H1 (cell line): ENCODE measurements at regions not wholly inside any gene's neighbourhood (a gene's known extent, or its start where the extent isn't known, plus 50 kb on each side); places are given as distances from the start of the nearest gene placed in this dataset.

ENCODE experiments used
- CTCF ChIA-PET: fragments of 300-600 bp; sonication (Branson Sonifier 250); formaldehyde crosslinking; loops from one replicate; lab custom pipeline; 2021; ENCODE audit not compliant: partially characterized antibody; lab: Charles Lee
- POLR2A ChIA-PET: fragments of 300-600 bp; sonication (Branson Sonifier 250); formaldehyde crosslinking; loops from one replicate; lab custom pipeline; 2021; ENCODE audit warnings: inconsistent platforms; ENCODE audit not compliant: partially characterized antibody; lab: Charles Lee
- DNase-seq, 2 experiments: peaks; one replicate each; pipeline versions ENCODE4 v3.0.0 to v3.0.0-alpha.2; 2010 to 2022; ENCODE audit warnings: low spot score in 2 of 2, low read depth in 1 of 2, mixed read lengths in 1 of 2
- FAIRE-seq: peaks from 2 replicates; lab custom pipeline; 2011; peaks lifted over from hg19 to GRCh38; lab: Jason Lieb, UNC
- H2AFZ ChIP-seq: 2 replicates; pipeline ENCODE4 v1.8.1; 2012; ENCODE audit warnings: low read length, inconsistent platforms
- H2AK5ac ChIP-seq: 2 replicates; pipeline ENCODE4 v1.6.1; 2013; ENCODE audit warnings: low read depth, low read length
- H2BK120ac ChIP-seq: replicated peaks from 2 replicates; pipeline ENCODE3; 2013; ENCODE audit warnings: low read depth, low read length, inconsistent platforms
- H2BK12ac ChIP-seq: 2 replicates; pipeline ENCODE4 v1.6.1; 2013; ENCODE audit warnings: low read depth, low read length
- H2BK15ac ChIP-seq: 2 replicates; pipeline ENCODE4 v1.6.1; 2013; ENCODE audit warnings: low read length
- H2BK20ac ChIP-seq: 2 replicates; pipeline ENCODE4 v1.6.1; 2013; ENCODE audit warnings: low read length
- H2BK5ac ChIP-seq: 2 replicates; pipeline ENCODE4 v1.6.1; 2013; ENCODE audit warnings: low read depth, low read length
- H3K14ac ChIP-seq: 2 replicates; pipeline ENCODE4 v1.6.1; 2013; ENCODE audit warnings: inconsistent platforms; ENCODE audit not compliant: insufficient read length
- H3K18ac ChIP-seq: 2 replicates; pipeline ENCODE4 v1.6.1; 2013; ENCODE audit warnings: low read length; ENCODE audit errors: extremely low read depth
- H3K23ac ChIP-seq: 2 replicates; pipeline ENCODE4 v1.6.1; 2013; ENCODE audit warnings: inconsistent platforms; ENCODE audit not compliant: insufficient read length
- H3K23me2 ChIP-seq: 2 replicates; pipeline ENCODE4 v1.6.1; 2013; ENCODE audit warnings: low read depth, low read length
- H3K27ac ChIP-seq: 2 replicates; pipeline ENCODE4 v1.6.1; 2011; ENCODE audit warnings: low read depth, low read length, inconsistent platforms
- H3K27me3 ChIP-seq, 4 experiments: replicated peaks in 1 of 4; 1 replicate in 1 of 4; 2 replicates in 3 of 4; pipeline versions ENCODE4 v1.6.1 to v1.8.1; 2011 to 2013; ENCODE audit warnings: low read length in 3 of 4, mild to moderate bottlenecking in 3 of 4, inconsistent platforms in 2 of 4, mixed read lengths in 2 of 4, moderate library complexity in 1 of 4; ENCODE audit not compliant: control insufficient read depth in 3 of 4, insufficient read depth in 3 of 4; ENCODE audit errors: extremely low read depth in 1 of 4
- H3K36me3 ChIP-seq, 4 experiments: 2 replicates each; pipeline versions ENCODE4 v1.6.1 to v1.8.1; 2011 to 2013; ENCODE audit warnings: mild to moderate bottlenecking in 4 of 4, low read length in 3 of 4, moderate library complexity in 2 of 4, control low read depth in 1 of 4, inconsistent platforms in 1 of 4; ENCODE audit not compliant: insufficient read depth in 4 of 4, control insufficient read depth in 2 of 4
- H3K4ac ChIP-seq: replicated peaks from 2 replicates; pipeline ENCODE3; 2013; ENCODE audit warnings: low read length, low read depth, mixed read lengths, inconsistent platforms; ENCODE audit not compliant: insufficient read length
- H3K4me1 ChIP-seq, 4 experiments: replicated peaks in 1 of 4; 1 replicate in 1 of 4; 2 replicates in 3 of 4; pipeline versions ENCODE4 v1.6.1 to v1.8.1; 2011 to 2013; ENCODE audit warnings: low read length in 3 of 4, inconsistent platforms in 2 of 4, mixed read lengths in 1 of 4; ENCODE audit not compliant: insufficient read depth in 4 of 4, control insufficient read depth in 3 of 4
- H3K4me2 ChIP-seq, 2 experiments: 2 replicates each; pipeline versions ENCODE4 v1.6.1 to v1.8.1; 2011 to 2013; ENCODE audit warnings: low read depth in 2 of 2, low read length in 2 of 2, control low read depth in 1 of 2, inconsistent platforms in 1 of 2, mild to moderate bottlenecking in 1 of 2; ENCODE audit not compliant: insufficient read depth in 1 of 2
- H3K4me3 ChIP-seq, 4 experiments: fragments of 200-600, 300-600 bp in 1 of 4; sonication (generic), shearing (Covaris generic), sonication (Bioruptor Twin) in 1 of 4; 2 replicates each; pipeline versions ENCODE4 v1.5.1 to v1.8.1; 2011 to 2016; ENCODE audit warnings: low read length in 4 of 4, low read depth in 3 of 4, control low read depth in 2 of 4, inconsistent platforms in 2 of 4, mild to moderate bottlenecking in 2 of 4, mixed read lengths in 1 of 4, moderate library complexity in 1 of 4; ENCODE audit not compliant: insufficient read depth in 2 of 4; ENCODE audit errors: extremely low read depth in 1 of 4
- H3K56ac ChIP-seq: replicated peaks from 2 replicates; pipeline ENCODE3; 2013; ENCODE audit warnings: low read depth, mild to moderate bottlenecking, mixed read lengths, low read length, inconsistent platforms; ENCODE audit not compliant: insufficient read length
- H3K79me1 ChIP-seq: 2 replicates; pipeline ENCODE4 v1.6.1; 2013; ENCODE audit warnings: low read depth, low read length, control low read depth
- H3K79me2 ChIP-seq, 2 experiments: 2 replicates each; pipeline versions ENCODE4 v1.6.1 to v1.8.1; 2012 to 2013; ENCODE audit warnings: low read length in 2 of 2, mild to moderate bottlenecking in 2 of 2, inconsistent platforms in 1 of 2; ENCODE audit not compliant: insufficient read depth in 2 of 2, control insufficient read depth in 1 of 2
- H3K9ac ChIP-seq, 4 experiments: replicated peaks in 1 of 4; 1 replicate in 1 of 4; 2 replicates in 3 of 4; pipeline versions ENCODE4 v1.6.1 to v1.8.1; 2011 to 2013; ENCODE audit warnings: low read depth in 3 of 4, low read length in 3 of 4, control low read depth in 2 of 4, mild to moderate bottlenecking in 2 of 4, moderate library complexity in 2 of 4, inconsistent platforms in 1 of 4; ENCODE audit errors: extremely low read depth in 1 of 4
- H3K9me3 ChIP-seq, 2 experiments: 2 replicates each; pipeline versions ENCODE4 v1.6.1 to v1.8.1; 2012 to 2013; ENCODE audit warnings: mild to moderate bottlenecking in 2 of 2, moderate library complexity in 2 of 2, control low read depth in 1 of 2, inconsistent platforms in 1 of 2, low read depth in 1 of 2, low read length in 1 of 2, mixed read lengths in 1 of 2; ENCODE audit not compliant: insufficient read depth in 2 of 2
- H4K20me1 ChIP-seq, 2 experiments: replicated peaks in 1 of 2; 2 replicates each; pipeline versions ENCODE3 to v1.8.1; 2011 to 2013; ENCODE audit warnings: inconsistent platforms in 2 of 2, low read length in 2 of 2, mild to moderate bottlenecking in 1 of 2; ENCODE audit not compliant: insufficient read depth in 2 of 2, control insufficient read depth in 1 of 2
- H4K5ac ChIP-seq: 2 replicates; pipeline ENCODE4 v1.6.1; 2013; ENCODE audit warnings: low read length, low read depth, mixed read lengths, inconsistent platforms; ENCODE audit not compliant: insufficient read length
- H4K8ac ChIP-seq: 2 replicates; pipeline ENCODE4 v1.8.0; 2013; ENCODE audit warnings: mild to moderate bottlenecking, moderate library complexity, low read length, inconsistent platforms; ENCODE audit not compliant: insufficient read depth; ENCODE audit errors: extremely low read depth
- H4K91ac ChIP-seq: replicated peaks from 2 replicates; pipeline ENCODE3; 2013; ENCODE audit warnings: low read length, mixed read lengths, inconsistent platforms; ENCODE audit not compliant: insufficient read length
- BCL11A ChIP-seq, 2 experiments: IDR thresholded peaks; one replicate each; pipeline ENCODE4 v1.6.1; 2011; ENCODE audit warnings: low read depth in 2 of 2, low read length in 2 of 2, mild to moderate bottlenecking in 2 of 2
- CEBPB ChIP-seq: IDR thresholded peaks from 2 replicates; pipeline ENCODE4 v1.6.1; 2012; ENCODE audit warnings: low read depth, low read length
- FOSL1 ChIP-seq: IDR thresholded peaks from 2 replicates; pipeline ENCODE4 v1.6.1; 2011; ENCODE audit warnings: mild to moderate bottlenecking, low read depth, low read length, moderate library complexity; ENCODE audit not compliant: insufficient read depth
- HDAC6 ChIP-seq: IDR thresholded peaks from one replicate; pipeline ENCODE4 v1.7.1; 2012; ENCODE audit warnings: low read depth, mild to moderate bottlenecking, inconsistent platforms, low read length, moderate library complexity
- JUN ChIP-seq: IDR thresholded peaks from 2 replicates; pipeline ENCODE4 v1.6.1; 2011; ENCODE audit warnings: low read depth, mild to moderate bottlenecking, improper control_type of control experiment, low read length
- KDM1A ChIP-seq: fragments of 200-600, 300-600 bp; sonication (generic); IDR thresholded peaks from 2 replicates; pipeline ENCODE4 v1.7.1; 2016; ENCODE audit warnings: mild to moderate bottlenecking, low read length, borderline replicate concordance
- KDM4A ChIP-seq: IDR thresholded peaks from one replicate; pipeline ENCODE4 v1.7.1; 2012; ENCODE audit warnings: low read depth, mild to moderate bottlenecking, moderate library complexity, low read length, inconsistent platforms; ENCODE audit not compliant: severe bottlenecking
- MAFK ChIP-seq: IDR thresholded peaks from 2 replicates; pipeline ENCODE4 v1.6.1; 2012; ENCODE audit warnings: low read depth, mild to moderate bottlenecking, improper control_type of control experiment, low read length
- RAD21 ChIP-seq, 2 experiments: IDR thresholded peaks in 1 of 2; conservative IDR thresholded peaks in 1 of 2; 2 replicates each; pipeline ENCODE4 v1.6.1; 2011; ENCODE audit warnings: low read depth in 2 of 2, low read length in 2 of 2, improper control_type of control experiment in 1 of 2, inconsistent platforms in 1 of 2, mild to moderate bottlenecking in 1 of 2, moderate library complexity in 1 of 2
- RFX5 ChIP-seq: IDR thresholded peaks from 2 replicates; pipeline ENCODE4 v1.6.1; 2011; ENCODE audit warnings: low read depth, low read length, improper control_type of control experiment, borderline replicate concordance
- SIN3A ChIP-seq, 2 experiments: IDR thresholded peaks in 1 of 2; conservative IDR thresholded peaks in 1 of 2; 2 replicates each; pipeline ENCODE4 v1.6.1; 2011 to 2012; ENCODE audit warnings: low read length in 2 of 2, improper control_type of control experiment in 1 of 2, low read depth in 1 of 2, mild to moderate bottlenecking in 1 of 2
- SP1 ChIP-seq: IDR thresholded peaks from 2 replicates; pipeline ENCODE4 v1.6.1; 2011; ENCODE audit warnings: low read depth, low read length
- SP2 ChIP-seq: IDR thresholded peaks from 2 replicates; pipeline ENCODE4 v1.6.1; 2012; ENCODE audit warnings: mild to moderate bottlenecking, low read length, inconsistent platforms
- TAF1 ChIP-seq: IDR thresholded peaks from 2 replicates; pipeline ENCODE4 v1.6.1; 2011; ENCODE audit warnings: mild to moderate bottlenecking, low read depth, low read length
- YY1 ChIP-seq: IDR thresholded peaks from 2 replicates; pipeline ENCODE4 v1.6.1; 2011; ENCODE audit warnings: low read depth, mild to moderate bottlenecking, low read length
- ZNF274 ChIP-seq: IDR thresholded peaks from 2 replicates; pipeline ENCODE4 v1.7.0; 2012; ENCODE audit warnings: low read length, borderline replicate concordance; ENCODE audit errors: extremely low read depth
- WGBS, 2 experiments: shearing (Covaris generic) in 1 of 2; methylation state at CpG; one replicate each; pipeline versions ENCODE4 v1.1.6 to v1.1.7; 2013 to 2015; ENCODE audit warnings: low lambda C conversion rate in 2 of 2, mixed read lengths in 2 of 2, inconsistent platforms in 1 of 2, low coverage in 1 of 2, missing lambda C conversion rate in 1 of 2; ENCODE audit not compliant: insufficient replicate concordance in 2 of 2, insufficient coverage in 1 of 2, insufficient read length in 1 of 2; ENCODE audit errors: extremely low coverage in 1 of 2, missing lambda C conversion rate in 1 of 2; 5-methylcytosine and 5-hydroxymethylcytosine counted together

- H2BK120ac ChIP-seq: no peak overlapping the region
- CTCF ChIA-PET: no interaction called here
- FAIRE-seq: no peak
- no peak overlapping the region for H2AFZ ChIP-seq
- H2BK15ac ChIP-seq: no peak overlapping the region
- no peak overlapping the region for H3K56ac ChIP-seq
- H4K8ac ChIP-seq: no peak overlapping the region
- no peak for DNase-seq
- no peak overlapping the region for H4K91ac ChIP-seq
- H3K23ac ChIP-seq: no peak overlapping the region
- no peak overlapping the region for H3K4me3 ChIP-seq
- no peak overlapping the region for H3K4me2 ChIP-seq
- H3K4me1 ChIP-seq: no peaks in the 10 kb centered on the region
- POLR2A ChIA-PET: no interaction called here
- H3K14ac ChIP-seq: no peak overlapping the region
- no peaks in the 10 kb centered on the region for H3K9me3 ChIP-seq
- no peak overlapping the region for H4K5ac ChIP-seq
- H3K23me2 ChIP-seq: no peaks in the 10 kb centered on the region
- H2BK12ac ChIP-seq: no peak overlapping the region
- no peak overlapping the region for H2AK5ac ChIP-seq
- no peak overlapping the region for H3K18ac ChIP-seq
- H3K27ac ChIP-seq: no peak overlapping the region
- H2BK5ac ChIP-seq: no peak overlapping the region
- H4K20me1 ChIP-seq: no peaks in the 10 kb centered on the region
- no peaks in the 10 kb centered on the region for H3K79me1 ChIP-seq
- H3K27me3 ChIP-seq: no peaks in the 10 kb centered on the region
- H3K4ac ChIP-seq: no peak overlapping the region
- no peaks in the 10 kb centered on the region for H3K36me3 ChIP-seq
- WGBS, 2 experiments: 90% methylated on average over 4 of the region's 10 CpGs; no CpG with 5 or more reads in 1 of the 2 experiments
- H3K9ac ChIP-seq: no peak overlapping the region
- no peak overlapping the region for H2BK20ac ChIP-seq
- no peaks in the 10 kb centered on the region for H3K79me2 ChIP-seq
- no peak for TF ChIP-seq RFX5
- TF ChIP-seq FOSL1: no peak
- no peak for TF ChIP-seq RAD21 (IDR thresholded peaks at IDR 0.05 in 1 of 2, conservative IDR thresholded peaks at IDR 0.05 in 1 of 2; ENCODE audit: low read depth in 2 of 2, low read length in 2 of 2)
- no peak for TF ChIP-seq YY1
- no peak for TF ChIP-seq BCL11A (IDR thresholded peaks at IDR 0.05; ENCODE audit: low read depth in 2 of 2, low read length in 2 of 2)
- no peak for TF ChIP-seq SP1
- no peak for TF ChIP-seq TAF1
- TF ChIP-seq SP2: no peak
- no peak for TF ChIP-seq KDM1A
- no peak for TF ChIP-seq JUN
- TF ChIP-seq HDAC6: no peak
- no peak for TF ChIP-seq SIN3A (conservative IDR thresholded peaks at IDR 0.05 in 1 of 2, IDR thresholded peaks at IDR 0.05 in 1 of 2; ENCODE audit: low read depth in 1 of 2, low read length in 2 of 2)
- TF ChIP-seq KDM4A: no peak
- TF ChIP-seq ZNF274: no peak
- TF ChIP-seq MAFK: no peak
- no peak for TF ChIP-seq CEBPB
These were observed 361.3 kb downstream of the KLHL4 start for GRCh38 chrX:87878926-87879325.
